ENCODE measurements at regions not wholly inside any gene's neighbourhood (a gene's known extent, or its start where the extent isn't known, plus 50 kb on each side); places are given as distances from the start of the nearest gene placed in this dataset.

- no peak for TF ChIP-seq CTCF (IDR thresholded peaks at IDR 0.05 in 4 of 5, conservative IDR thresholded peaks at IDR 0.05 in 1 of 5)
- no peak for TF ChIP-seq POLR2A (IDR thresholded peaks at IDR 0.05)
These were observed 365.7 kb upstream of the CA10 start for GRCh38 chr17:52524096-52524637.
